ENCODE measurements at regions not wholly inside any gene's neighbourhood (a gene's known extent, or its start where the extent isn't known, plus 50 kb on each side); places are given as distances from the start of the nearest gene placed in this dataset.

- Histone ChIP-seq H3K4me3 (ENCODE audit: low read length in 2 of 2) (no peak overlapping the region), H3K36me3 (ENCODE audit: control insufficient read depth in 1 of 2, insufficient read depth in 2 of 2, low read length in 1 of 2) (no peaks in the 10 kb centered on the region), H3K27ac (ENCODE audit: low read depth in 1 of 2, low read length in 2 of 2) (no peak overlapping the region), H3K9me3 (ENCODE audit: control insufficient read depth, low read length) (no peaks in the 10 kb centered on the region), H3K27me3 (ENCODE audit: control insufficient read depth in 1 of 2, insufficient read depth in 2 of 2, low read length in 1 of 2) (no peaks in the 10 kb centered on the region), H3K4me1 (ENCODE audit: control insufficient read depth in 1 of 2, insufficient read depth in 2 of 2, low read length in 2 of 2) (no peaks in the 10 kb centered on the region)
- 95 to 98% methylated on average over 5 to 8 of the region's 8 CpGs for WGBS, 2 donors
- DNase-seq (no peak), ATAC-seq (ENCODE audit: low FRiP score) (no peak)
- intact Hi-C loops (cut with DNase I) = no loop called here
These were observed 66.7 kb upstream of the FAM20C start for GRCh38 chr7:125661-126060.

GRCh38 chr7:126368-126767, 66.0 kb upstream of the FAM20C start:
- no peak overlapping the region for H3K4me3 ChIP-seq (ENCODE audit: low read length in 2 of 2)
- no peaks in the 10 kb centered on the region for H3K36me3 ChIP-seq (ENCODE audit: control insufficient read depth in 1 of 2, insufficient read depth in 2 of 2, low read length in 1 of 2)
- H3K27ac ChIP-seq (ENCODE audit: low read depth in 1 of 2, low read length in 2 of 2) = no peak overlapping the region
- 97 to 98% methylated on average over 3 of the region's 3 CpGs for WGBS, 2 donors
- no peaks in the 10 kb centered on the region for H3K9me3 ChIP-seq (ENCODE audit: control insufficient read depth, low read length)
- DNase-seq (no peak), ATAC-seq (ENCODE audit: low FRiP score) (no peak)
- no peaks in the 10 kb centered on the region for H3K4me1 ChIP-seq (ENCODE audit: control insufficient read depth in 1 of 2, insufficient read depth in 2 of 2, low read length in 2 of 2)
- intact Hi-C loops (cut with DNase I) = no loop called here
- no peaks in the 10 kb centered on the region for H3K27me3 ChIP-seq (ENCODE audit: control insufficient read depth in 1 of 2, insufficient read depth in 2 of 2, low read length in 1 of 2)

- no peak overlapping the region for H3K4me3 ChIP-seq (ENCODE audit: low read length in 2 of 2)
- H3K4me1 ChIP-seq (ENCODE audit: control insufficient read depth in 1 of 2, insufficient read depth in 2 of 2, low read length in 2 of 2) = no peaks in the 10 kb centered on the region
- no peaks in the 10 kb centered on the region for H3K9me3 ChIP-seq (ENCODE audit: control insufficient read depth, low read length)
- H3K36me3 ChIP-seq (ENCODE audit: control insufficient read depth in 1 of 2, insufficient read depth in 2 of 2, low read length in 1 of 2) = no peaks in the 10 kb centered on the region
- no peak for DNase-seq
- 90 to 93% methylated on average over 14 of the region's 14 CpGs for WGBS, 2 donors
- no peak for ATAC-seq (ENCODE audit: low FRiP score)
- no peaks in the 10 kb centered on the region for H3K27me3 ChIP-seq (ENCODE audit: control insufficient read depth in 1 of 2, insufficient read depth in 2 of 2, low read length in 1 of 2)
- intact Hi-C loops (cut with DNase I) = no loop called here
- no peak overlapping the region for H3K27ac ChIP-seq (ENCODE audit: low read depth in 1 of 2, low read length in 2 of 2)
These were observed 65.2 kb upstream of the FAM20C start for GRCh38 chr7:127064-127598.

GRCh38 chr7:128171-129080, 63.9 kb upstream of the FAM20C start:
- 79 to 86% methylated on average over 23 of the region's 23 CpGs for whole genome bisulfite sequencing, 2 donors

GRCh38 chr7:129366-130221, 62.8 kb upstream of the FAM20C start:
- 3 to 6% methylated on average over 22 of the region's 22 CpGs for WGBS, 2 donors
- H3K36me3 ChIP-seq (ENCODE audit: control insufficient read depth in 1 of 2, insufficient read depth in 2 of 2, low read length in 1 of 2) = no peaks in the 10 kb centered on the region
- H3K27ac ChIP-seq (ENCODE audit: low read depth in 1 of 2, low read length in 2 of 2) = peak overlapping the region; percentile 22 to 28
- no peaks in the 10 kb centered on the region for H3K4me1 ChIP-seq (ENCODE audit: control insufficient read depth in 1 of 2, insufficient read depth in 2 of 2, low read length in 2 of 2)
- no peaks in the 10 kb centered on the region for H3K27me3 ChIP-seq (ENCODE audit: control insufficient read depth in 1 of 2, insufficient read depth in 2 of 2, low read length in 1 of 2)
- DNase-seq (peak in 1 of 2 donors; percentile 82), ATAC-seq (ENCODE audit: low FRiP score) (peak; percentile 82)
- intact Hi-C loops (cut with DNase I) = no loop called here
- no peak overlapping the region for H3K4me3 ChIP-seq (ENCODE audit: low read length in 2 of 2)
- H3K9me3 ChIP-seq (ENCODE audit: control insufficient read depth, low read length) = no peaks in the 10 kb centered on the region

More at GRCh38 chr7:128171-129080, 63.9 kb upstream of the FAM20C start:
- intact Hi-C loops (cut with DNase I) = no loop called here
- H3K27me3 ChIP-seq (ENCODE audit: control insufficient read depth in 1 of 2, insufficient read depth in 2 of 2, low read length in 1 of 2) = no peaks in the 10 kb centered on the region
- no peak for ATAC-seq (ENCODE audit: low FRiP score)
- H3K4me3 ChIP-seq (ENCODE audit: low read length in 2 of 2) = no peak overlapping the region
- no peak overlapping the region for H3K27ac ChIP-seq (ENCODE audit: low read depth in 1 of 2, low read length in 2 of 2)
- H3K9me3 ChIP-seq (ENCODE audit: control insufficient read depth, low read length) = no peaks in the 10 kb centered on the region
- H3K4me1 ChIP-seq (ENCODE audit: control insufficient read depth in 1 of 2, insufficient read depth in 2 of 2, low read length in 2 of 2) = no peaks in the 10 kb centered on the region
- H3K36me3 ChIP-seq (ENCODE audit: control insufficient read depth in 1 of 2, insufficient read depth in 2 of 2, low read length in 1 of 2) = no peaks in the 10 kb centered on the region
- DNase-seq = no peak

- WGBS, 2 donors = 9 to 12% methylated on average over 7 of the region's 7 CpGs
- DNase-seq (no peak), ATAC-seq (ENCODE audit: low FRiP score) (peak; percentile 54)
These were observed 62.2 kb upstream of the FAM20C start for GRCh38 chr7:130222-130572.

GRCh38 chr7:130875-131780, 61.2 kb upstream of the FAM20C start:
- ATAC-seq (ENCODE audit: low FRiP score) (no peak), DNase-seq (no peak)
- Histone ChIP-seq H3K4me3 (ENCODE audit: low read length in 2 of 2) (no peak overlapping the region), H3K27ac (ENCODE audit: low read depth in 1 of 2, low read length in 2 of 2) (no peak overlapping the region), H3K9me3 (ENCODE audit: control insufficient read depth, low read length) (no peaks in the 10 kb centered on the region), H3K4me1 (ENCODE audit: control insufficient read depth in 1 of 2, insufficient read depth in 2 of 2, low read length in 2 of 2) (no peaks in the 10 kb centered on the region), H3K36me3 (ENCODE audit: control insufficient read depth in 1 of 2, insufficient read depth in 2 of 2, low read length in 1 of 2) (no peaks in the 10 kb centered on the region), H3K27me3 (ENCODE audit: control insufficient read depth in 1 of 2, insufficient read depth in 2 of 2, low read length in 1 of 2) (no peaks in the 10 kb centered on the region)
- WGBS, 2 donors = 87 to 94% methylated on average over 19 of the region's 19 CpGs
- intact Hi-C loops (cut with DNase I) = no loop called here

More at GRCh38 chr7:130222-130572, 62.2 kb upstream of the FAM20C start:
- intact Hi-C loops (cut with DNase I) = no loop called here
- Histone ChIP-seq H3K4me3 (ENCODE audit: low read length in 2 of 2) (no peak overlapping the region), H3K9me3 (ENCODE audit: control insufficient read depth, low read length) (no peaks in the 10 kb centered on the region), H3K27me3 (ENCODE audit: control insufficient read depth in 1 of 2, insufficient read depth in 2 of 2, low read length in 1 of 2) (no peaks in the 10 kb centered on the region), H3K36me3 (ENCODE audit: control insufficient read depth in 1 of 2, insufficient read depth in 2 of 2, low read length in 1 of 2) (no peaks in the 10 kb centered on the region), H3K27ac (ENCODE audit: low read depth in 1 of 2, low read length in 2 of 2) (no peak overlapping the region), H3K4me1 (ENCODE audit: control insufficient read depth in 1 of 2, insufficient read depth in 2 of 2, low read length in 2 of 2) (no peaks in the 10 kb centered on the region)

Data from aorta (tissue), 5 donors.